IMR-90 (cell line): ENCODE measurements at regions not wholly inside any gene's neighbourhood (a gene's known extent, or its start where the extent isn't known, plus 50 kb on each side); places are given as distances from the start of the nearest gene placed in this dataset.

Experiments
- ATAC-seq: fragments of 200-7000 bp; cut with Tn5 transposase; 2 replicates; pipeline ENCODE4 v1.9.1; 2020; ENCODE audit warnings: low read depth, mild to moderate bottlenecking, moderate library complexity
- BruUV-seq: library from RNA; stranded (reverse); fragments of 400-500 nt; replicated peaks from 2 replicates; lab custom pipeline; 2021; lab: Mats Ljungman, UMichigan
- CTCF ChIA-PET: fragments of 300-600 bp; formaldehyde crosslinking; extraction: SDS; loops from one replicate; lab custom pipeline; 2021; ENCODE audit warnings: antibody characterized with exemption; lab: Yijun Ruan, JAX
- POLR2A ChIA-PET: fragments of 300-600 bp; sonication (Branson Sonifier 250); formaldehyde crosslinking; loops from one replicate; lab custom pipeline; 2022; ENCODE audit warnings: antibody characterized with exemption; ENCODE audit not compliant: unreplicated experiment; lab: Charles Lee
- DNase-seq: peaks from one replicate; pipeline ENCODE4 v3.0.0; 2013
- H2AFZ ChIP-seq: replicated peaks from 2 replicates; pipeline ENCODE3; 2013; ENCODE audit warnings: low read length, mild to moderate bottlenecking; ENCODE audit not compliant: poor library complexity
- H2AK5ac ChIP-seq: 2 replicates; pipeline ENCODE4 v1.6.1; 2013; ENCODE audit warnings: low read depth, low read length, inconsistent platforms
- H2AK9ac ChIP-seq: replicated peaks from 2 replicates; pipeline ENCODE3; 2013; ENCODE audit warnings: mild to moderate bottlenecking, low read depth, low read length, moderate library complexity; ENCODE audit not compliant: poor library complexity
- H2BK120ac ChIP-seq: 2 replicates; pipeline ENCODE4 v1.6.1; 2013; ENCODE audit warnings: low read depth, low read length, inconsistent platforms
- H2BK15ac ChIP-seq: 3 replicates; pipeline ENCODE4 v1.6.1; 2013; ENCODE audit warnings: low read depth, low read length, inconsistent platforms
- H2BK20ac ChIP-seq: 2 replicates; pipeline ENCODE4 v1.6.1; 2013; ENCODE audit warnings: low read depth, mild to moderate bottlenecking, inconsistent platforms, low read length, moderate library complexity
- H2BK5ac ChIP-seq: 2 replicates; pipeline ENCODE4 v1.6.1; 2013; ENCODE audit warnings: mild to moderate bottlenecking, low read depth, low read length, inconsistent platforms; ENCODE audit not compliant: poor library complexity, severe bottlenecking
- H3K14ac ChIP-seq: replicated peaks from 2 replicates; pipeline ENCODE4 v1.6.1; 2013; ENCODE audit warnings: low read depth, low read length, inconsistent platforms
- H3K18ac ChIP-seq: 2 replicates; pipeline ENCODE4 v1.6.1; 2013; ENCODE audit warnings: low read depth, low read length, control low read depth
- H3K23ac ChIP-seq: 2 replicates; pipeline ENCODE4 v1.6.1; 2013; ENCODE audit warnings: low read depth, low read length, inconsistent platforms
- H3K27ac ChIP-seq: 2 replicates; pipeline ENCODE4 v1.5.1; 2013; ENCODE audit warnings: mild to moderate bottlenecking, control low read depth, low read length; ENCODE audit not compliant: insufficient read depth
- H3K27me3 ChIP-seq: 2 replicates; pipeline ENCODE4 v1.6.1; 2013; ENCODE audit warnings: low read length; ENCODE audit not compliant: control insufficient read depth, insufficient read depth
- H3K36me3 ChIP-seq: 2 replicates; pipeline ENCODE4 v1.6.1; 2013; ENCODE audit warnings: low read length, mixed read lengths; ENCODE audit not compliant: control insufficient read depth, insufficient read depth
- H3K4ac ChIP-seq: 2 replicates; pipeline ENCODE4 v1.6.1; 2013; ENCODE audit warnings: low read depth, low read length, inconsistent platforms
- H3K4me1 ChIP-seq: 2 replicates; pipeline ENCODE4 v1.6.1; 2013; ENCODE audit warnings: low read length, mixed read lengths; ENCODE audit not compliant: control insufficient read depth, insufficient read depth
- H3K4me2 ChIP-seq: 2 replicates; pipeline ENCODE4 v1.6.1; 2013; ENCODE audit warnings: low read depth, mild to moderate bottlenecking, control low read depth, low read length, moderate library complexity
- H3K4me3 ChIP-seq: 2 replicates; pipeline ENCODE4 v1.5.1; 2013; ENCODE audit warnings: low read depth, mild to moderate bottlenecking, control low read depth, low read length, moderate library complexity; ENCODE audit not compliant: insufficient read depth
- H3K56ac ChIP-seq: 2 replicates; pipeline ENCODE4 v1.6.1; 2013; ENCODE audit warnings: low read length, inconsistent platforms; ENCODE audit not compliant: insufficient read depth; ENCODE audit errors: extremely low read depth
- H3K79me1 ChIP-seq, 2 experiments: 2 replicates each; pipeline ENCODE4 v1.6.1; 2013; ENCODE audit warnings: low read length in 2 of 2, inconsistent platforms in 1 of 2, low read depth in 1 of 2
- H3K9ac ChIP-seq: 2 replicates; pipeline ENCODE4 v1.6.1; 2013; ENCODE audit warnings: low read depth, low read length, control low read depth
- H3K9me1 ChIP-seq: 2 replicates; pipeline ENCODE4 v1.6.1; 2013; ENCODE audit warnings: low read length, inconsistent platforms; ENCODE audit not compliant: insufficient read depth
- H3K9me3 ChIP-seq: 2 replicates; pipeline ENCODE4 v1.6.1; 2013; ENCODE audit warnings: low read length; ENCODE audit not compliant: control insufficient read depth, insufficient read depth
- H4K20me1 ChIP-seq: 2 replicates; pipeline ENCODE4 v1.6.1; 2013; ENCODE audit warnings: low read length, inconsistent platforms; ENCODE audit not compliant: insufficient read depth
- H4K5ac ChIP-seq: 2 replicates; pipeline ENCODE4 v1.6.1; 2013; ENCODE audit warnings: mild to moderate bottlenecking, low read depth, low read length, control low read depth
- H4K8ac ChIP-seq, 2 experiments: 2 replicates each; pipeline ENCODE4 v1.6.1; 2013; ENCODE audit warnings: low read depth in 2 of 2, low read length in 2 of 2, control low read depth in 1 of 2, inconsistent platforms in 1 of 2
- H4K91ac ChIP-seq: 2 replicates; pipeline ENCODE4 v1.6.1; 2013; ENCODE audit warnings: low read depth, low read length, inconsistent platforms; ENCODE audit not compliant: insufficient read depth
- BHLHE40 ChIP-seq: fragments of 150-350 bp; IDR thresholded peaks from 2 replicates; pipeline ENCODE4 v1.6.1; 2016; ENCODE audit warnings: mild to moderate bottlenecking, low read depth, low read length
- CEBPB ChIP-seq: IDR thresholded peaks from 2 replicates; pipeline ENCODE4 v1.6.1; 2012; ENCODE audit warnings: low read depth, low read length, improper control_type of control experiment
- CHD1 ChIP-seq: IDR thresholded peaks from 2 replicates; pipeline ENCODE4 v1.6.1; 2012; ENCODE audit warnings: low read depth, low read length, improper control_type of control experiment
- ELK1 ChIP-seq: fragments of 150-350 bp; IDR thresholded peaks from 2 replicates; pipeline ENCODE4 v1.6.1; 2016; ENCODE audit warnings: low read depth, mild to moderate bottlenecking, low read length, moderate library complexity, borderline replicate concordance
- MAZ ChIP-seq: IDR thresholded peaks from 2 replicates; pipeline ENCODE4 v1.6.1; 2012; ENCODE audit warnings: low read depth, mild to moderate bottlenecking, low read length, improper control_type of control experiment, moderate library complexity, borderline replicate concordance
- MXI1 ChIP-seq: IDR thresholded peaks from 2 replicates; pipeline ENCODE4 v1.6.1; 2012; ENCODE audit warnings: low read depth, mild to moderate bottlenecking, low read length, moderate library complexity, borderline replicate concordance
- RCOR1 ChIP-seq: IDR thresholded peaks from 2 replicates; pipeline ENCODE4 v1.6.1; 2012; ENCODE audit warnings: mild to moderate bottlenecking, low read length, improper control_type of control experiment; ENCODE audit not compliant: insufficient replicate concordance
- WGBS, 2 experiments: methylation state at CpG; one replicate each; pipeline versions ENCODE4 v1.1.5 to v1.1.7; 2013; ENCODE audit warnings: missing lambda C conversion rate in 2 of 2; ENCODE audit not compliant: insufficient read length in 1 of 2; ENCODE audit errors: extremely low coverage in 2 of 2; 5-methylcytosine and 5-hydroxymethylcytosine counted together
- dilution Hi-C: fragments of 300-500 bp; cut with HindIII; formaldehyde crosslinking; loops from one replicate; pipeline ENCODE4 v1.14.3; 2018; ENCODE audit warnings: low sequenced_read_pairs; ENCODE audit not compliant: unreplicated experiment
- in situ Hi-C: fragments of 300-500 bp; cut with MboI; formaldehyde crosslinking; loops from 3 replicates; pipeline ENCODE4 v1.14.3; 2019; ENCODE audit warnings: low sequenced_read_pairs, inconsistent platforms, mixed read lengths
- intact Hi-C: fragments of 100-400 bp; cut with micrococcal nuclease; formaldehyde crosslinking; loops from 2 replicates; pipeline ENCODE4 v1.10.0; 2022
- TF ChIP-seq, protein P1 (sequence below): conservative IDR thresholded peaks from 2 replicates; pipeline ENCODE4 v1.5.1; 2012; ENCODE audit warnings: mild to moderate bottlenecking, low read depth, low read length, improper control_type of control experiment

DNA sequence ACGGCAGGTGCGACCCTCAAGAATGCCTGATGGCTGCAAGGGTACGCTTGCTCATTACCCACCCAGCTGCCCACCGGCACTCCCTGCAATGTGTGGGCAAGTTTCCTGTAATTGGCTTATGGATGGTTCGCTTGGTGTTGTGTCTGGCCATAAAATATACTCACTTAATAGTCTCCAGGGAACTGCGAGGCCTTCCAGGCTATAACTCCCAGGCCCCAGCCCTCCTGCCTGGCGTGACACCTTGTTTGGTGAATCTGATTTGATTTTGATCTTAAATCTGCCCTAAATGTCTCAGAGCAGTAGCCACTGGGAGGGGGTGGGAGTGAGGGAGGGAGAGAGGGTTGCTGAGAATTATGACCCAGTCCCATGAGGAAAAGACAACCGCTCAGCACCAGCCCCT lies 572.2 kb downstream of the BUD13 start:
- BruUV-seq: no TSS peak
- POLR2A ChIA-PET: no interaction called here
- H2AFZ ChIP-seq: no peak overlapping the region
- CTCF ChIA-PET: interaction anchor here (0.6 kb wide), 1 partner anchor 833 kb away, joined by 4 read pairs; no protein-coding TSS in a partner anchor
- no peak overlapping the region for H3K56ac ChIP-seq
- DNase-seq: no peak
- H3K14ac ChIP-seq: no peak overlapping the region
- no peak overlapping the region for H2BK15ac ChIP-seq
- no peak overlapping the region for H2BK120ac ChIP-seq
- WGBS, 2 experiments: no CpG with 5 or more reads among the region's 8 CpGs
- TF ChIP-seq, protein P1, sequence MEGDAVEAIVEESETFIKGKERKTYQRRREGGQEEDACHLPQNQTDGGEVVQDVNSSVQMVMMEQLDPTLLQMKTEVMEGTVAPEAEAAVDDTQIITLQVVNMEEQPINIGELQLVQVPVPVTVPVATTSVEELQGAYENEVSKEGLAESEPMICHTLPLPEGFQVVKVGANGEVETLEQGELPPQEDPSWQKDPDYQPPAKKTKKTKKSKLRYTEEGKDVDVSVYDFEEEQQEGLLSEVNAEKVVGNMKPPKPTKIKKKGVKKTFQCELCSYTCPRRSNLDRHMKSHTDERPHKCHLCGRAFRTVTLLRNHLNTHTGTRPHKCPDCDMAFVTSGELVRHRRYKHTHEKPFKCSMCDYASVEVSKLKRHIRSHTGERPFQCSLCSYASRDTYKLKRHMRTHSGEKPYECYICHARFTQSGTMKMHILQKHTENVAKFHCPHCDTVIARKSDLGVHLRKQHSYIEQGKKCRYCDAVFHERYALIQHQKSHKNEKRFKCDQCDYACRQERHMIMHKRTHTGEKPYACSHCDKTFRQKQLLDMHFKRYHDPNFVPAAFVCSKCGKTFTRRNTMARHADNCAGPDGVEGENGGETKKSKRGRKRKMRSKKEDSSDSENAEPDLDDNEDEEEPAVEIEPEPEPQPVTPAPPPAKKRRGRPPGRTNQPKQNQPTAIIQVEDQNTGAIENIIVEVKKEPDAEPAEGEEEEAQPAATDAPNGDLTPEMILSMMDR: no peak
- TF ChIP-seq CHD1: no peak
- TF ChIP-seq CEBPB: no peak
- no peak for TF ChIP-seq ELK1
- TF ChIP-seq BHLHE40: no peak
- no peak for TF ChIP-seq MXI1
- TF ChIP-seq MAZ: no peak
- TF ChIP-seq RCOR1: no peak
- dilution Hi-C loops (no loop called here), in situ Hi-C loops (no loop called here), intact Hi-C loops (no loop called here)
- H4K8ac ChIP-seq: no peak overlapping the region
- H3K27me3 ChIP-seq: peaks cover 3% of the 10 kb centered on the region; the same call in 1 of the 2 replicates
- no peaks in the 10 kb centered on the region for H3K9me1 ChIP-seq
- no peak overlapping the region for H4K91ac ChIP-seq
- no peaks in the 10 kb centered on the region for H4K20me1 ChIP-seq
- no peaks in the 10 kb centered on the region for H3K79me1 ChIP-seq
- H4K5ac ChIP-seq: no peak overlapping the region
- no peak overlapping the region for H3K18ac ChIP-seq
- H3K9me3 ChIP-seq: no peaks in the 10 kb centered on the region
- no peaks in the 10 kb centered on the region for H3K36me3 ChIP-seq
- no peak overlapping the region for H3K4me3 ChIP-seq
- H3K27ac ChIP-seq: no peak overlapping the region
- H2AK5ac ChIP-seq: no peak overlapping the region
- H2AK9ac ChIP-seq: no peak overlapping the region
- no peaks in the 10 kb centered on the region for H3K4me1 ChIP-seq
- no peak for ATAC-seq
- H3K9ac ChIP-seq: no peak overlapping the region
- H3K4me2 ChIP-seq: no peak overlapping the region
- no peak overlapping the region for H2BK5ac ChIP-seq
- H2BK20ac ChIP-seq: no peak overlapping the region
- H3K4ac ChIP-seq: no peak overlapping the region
- no peak overlapping the region for H3K23ac ChIP-seq
